Endothelial cell of umbilical vein (primary cell): ENCODE measurements at regions not wholly inside any gene's neighbourhood (a gene's known extent, or its start where the extent isn't known, plus 50 kb on each side); places are given as distances from the start of the nearest gene placed in this dataset.

ENCODE experiments used
- BruUV-seq: library from RNA; stranded (reverse); fragments of 400-500 nt; replicated peaks from 2 replicates; lab custom pipeline; 2021; lab: Mats Ljungman, UMichigan
- CTCF ChIA-PET: fragments of 300-600, 350-600 bp; sonication (Branson Sonifier 250); formaldehyde crosslinking; loops from one replicate; lab custom pipeline; 2021; ENCODE audit warnings: antibody characterized with exemption, inconsistent platforms; lab: Charles Lee
- POLR2A ChIA-PET: fragments of 300-600, 350-600 bp; sonication (Branson Sonifier 250); formaldehyde crosslinking; loops from one replicate; lab custom pipeline; 2021; ENCODE audit warnings: antibody characterized with exemption, inconsistent platforms; lab: Charles Lee
- DNase-seq: peaks from one replicate; pipeline ENCODE4 v3.0.0-alpha.2; 2011; ENCODE audit warnings: low read depth, low spot score
- FAIRE-seq: peaks from 2 replicates; lab custom pipeline; 2011; peaks lifted over from hg19 to GRCh38; lab: Jason Lieb, UNC
- H2AFZ ChIP-seq: 2 replicates; pipeline ENCODE4 v1.6.0; 2012; ENCODE audit warnings: low read depth, low read length, control low read depth, inconsistent platforms
- H3K27ac ChIP-seq: 2 replicates; pipeline ENCODE4 v1.5.1; 2011; ENCODE audit warnings: low read depth, mild to moderate bottlenecking, control low read depth, low read length, moderate library complexity; ENCODE audit not compliant: insufficient read depth
- H3K27me3 ChIP-seq, 2 experiments: 2 replicates each; pipeline versions ENCODE4 v1.6.0 to v1.6.1; 2011; ENCODE audit warnings: low read length in 2 of 2, mixed read lengths in 1 of 2; ENCODE audit not compliant: control insufficient read depth in 2 of 2, insufficient read depth in 2 of 2
- H3K36me3 ChIP-seq, 2 experiments: 2 replicates in 1 of 2; 3 replicates in 1 of 2; pipeline ENCODE4 v1.5.1; 2011; ENCODE audit warnings: low read length in 2 of 2, mild to moderate bottlenecking in 1 of 2, moderate library complexity in 1 of 2; ENCODE audit not compliant: control insufficient read depth in 2 of 2, insufficient read depth in 2 of 2; ENCODE audit errors: extremely low read depth in 1 of 2
- H3K4me1 ChIP-seq: 3 replicates; pipeline ENCODE4 v1.5.1; 2011; ENCODE audit warnings: mild to moderate bottlenecking, low read length; ENCODE audit not compliant: control insufficient read depth, insufficient read depth; ENCODE audit errors: extremely low read depth
- H3K4me2 ChIP-seq: 2 replicates; pipeline ENCODE4 v1.6.1; 2011; ENCODE audit warnings: low read length, control low read depth, mixed read lengths; ENCODE audit not compliant: insufficient read depth
- H3K4me3 ChIP-seq, 3 experiments: fragments of 200-600 bp in 1 of 3; sonication (generic), shearing (Covaris generic) in 1 of 3; replicated peaks in 1 of 3; 2 replicates each; pipeline ENCODE4 v1.5.1; 2011 to 2016; ENCODE audit warnings: control low read depth in 3 of 3, low read length in 3 of 3, mild to moderate bottlenecking in 2 of 3, inconsistent platforms in 1 of 3, low read depth in 1 of 3, moderate library complexity in 1 of 3; ENCODE audit not compliant: insufficient read depth in 1 of 3
- H3K79me2 ChIP-seq: 2 replicates; pipeline ENCODE4 v1.6.0; 2012; ENCODE audit warnings: low read length, inconsistent platforms; ENCODE audit not compliant: control insufficient read depth, insufficient read depth
- H3K9ac ChIP-seq: replicated peaks from 2 replicates; pipeline ENCODE3; 2011; ENCODE audit warnings: low read length, control low read depth; ENCODE audit not compliant: insufficient read depth; ENCODE audit errors: extremely low read depth
- H3K9me1 ChIP-seq: replicated peaks from 3 replicates; pipeline ENCODE4 v1.6.0; 2011; ENCODE audit warnings: mild to moderate bottlenecking, low read length; ENCODE audit not compliant: control insufficient read depth, insufficient read depth; ENCODE audit errors: extremely low read depth
- H3K9me3 ChIP-seq: replicated peaks from 2 replicates; pipeline ENCODE4 v1.5.1; 2012; ENCODE audit warnings: low read length, inconsistent platforms; ENCODE audit not compliant: control insufficient read depth, insufficient read depth
- H4K20me1 ChIP-seq: replicated peaks from 2 replicates; pipeline ENCODE3; 2011; ENCODE audit warnings: mild to moderate bottlenecking, low read length; ENCODE audit not compliant: control insufficient read depth, insufficient read depth; ENCODE audit errors: extremely low read depth
- EZH2 ChIP-seq: IDR thresholded peaks from 2 replicates; pipeline ENCODE4 v1.6.1; 2012; ENCODE audit warnings: borderline replicate concordance, low read depth, mild to moderate bottlenecking, moderate library complexity, low read length, inconsistent platforms; ENCODE audit not compliant: severe bottlenecking
- FOS ChIP-seq: IDR thresholded peaks from 2 replicates; pipeline ENCODE4 v1.6.1; 2011; ENCODE audit warnings: mild to moderate bottlenecking, low read length, moderate library complexity, borderline replicate concordance; ENCODE audit not compliant: insufficient read depth
- GATA2 ChIP-seq: IDR thresholded peaks from 2 replicates; pipeline ENCODE4 v1.7.0; 2011; ENCODE audit warnings: low read depth, mild to moderate bottlenecking, moderate library complexity, mixed read lengths, low read length; ENCODE audit not compliant: insufficient read length, insufficient read depth
- JUN ChIP-seq: IDR thresholded peaks from 2 replicates; pipeline ENCODE4 v1.6.1; 2011; ENCODE audit warnings: borderline replicate concordance, low read depth; ENCODE audit not compliant: insufficient read length, insufficient read depth
- MYC ChIP-seq: IDR thresholded peaks from one replicate; pipeline ENCODE4 v1.6.1; 2011; ENCODE audit warnings: mild to moderate bottlenecking, low read depth, low read length
- POLR2A ChIP-seq: IDR thresholded peaks from 2 replicates; pipeline ENCODE4 v1.6.1; 2012; ENCODE audit warnings: low read depth, mild to moderate bottlenecking, control low read depth, low read length
- POLR2AphosphoS5 ChIP-seq: IDR thresholded peaks from 2 replicates; pipeline ENCODE4 v1.6.1; 2012; ENCODE audit warnings: low read depth, mild to moderate bottlenecking, control low read depth, low read length, moderate library complexity; ENCODE audit not compliant: insufficient read depth
- dilution Hi-C: fragments of 300-500 bp; cut with MboI; formaldehyde crosslinking; loops from one replicate; pipeline ENCODE4 v1.15.0; 2019; ENCODE audit warnings: low sequenced_read_pairs; ENCODE audit not compliant: extremely low pct_ligation_motif_present
- intact Hi-C: fragments of 100-400 bp; cut with micrococcal nuclease; formaldehyde crosslinking; loops from one replicate; pipeline ENCODE4 v1.10.0; 2022
- TF ChIP-seq, protein P1 (sequence below): IDR thresholded peaks from 2 replicates; pipeline ENCODE4 v1.6.1; 2011; ENCODE audit not compliant: insufficient read depth, insufficient read length
- TF ChIP-seq, protein P2 (sequence below), 2 donors: IDR thresholded peaks; 1 replicate in 1 of 2; 2 replicates in 1 of 2; pipeline ENCODE4 v1.5.1; 2011; ENCODE audit warnings: low read length in 2 of 2, mild to moderate bottlenecking in 2 of 2, moderate library complexity in 2 of 2, control low read depth in 1 of 2, inconsistent platforms in 1 of 2, low read depth in 1 of 2; ENCODE audit not compliant: insufficient read depth in 1 of 2; ENCODE audit errors: extremely low read depth in 1 of 2

DNA sequence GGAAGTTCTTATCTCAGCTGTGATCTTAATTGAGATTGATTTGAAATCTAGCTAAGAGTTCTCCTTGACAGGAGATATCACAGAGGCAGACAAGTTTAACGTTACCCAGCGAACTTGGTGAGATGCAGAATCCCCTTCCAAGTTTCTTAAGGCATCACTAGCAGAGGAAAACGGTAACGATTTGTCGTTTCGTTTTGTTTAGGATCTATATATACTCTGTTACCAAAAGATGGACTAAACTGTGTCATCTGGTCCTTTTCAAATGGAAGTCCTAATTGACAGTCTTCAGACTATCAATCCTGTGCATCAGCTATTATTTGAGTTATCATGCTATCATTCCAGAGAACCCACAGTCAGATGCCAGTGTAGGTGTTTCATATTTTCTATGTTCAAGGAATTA, 316.7 kb upstream of the SORCS1 start:
- H3K9me1 ChIP-seq = no peaks in the 10 kb centered on the region
- no peak overlapping the region for H3K27ac ChIP-seq
- no peaks in the 10 kb centered on the region for H3K27me3 ChIP-seq
- H3K4me2 ChIP-seq = no peak overlapping the region
- H3K36me3 ChIP-seq = no peaks in the 10 kb centered on the region
- ChIA-PET CTCF (no interaction called here), POLR2A (no interaction called here)
- dilution Hi-C loops (no loop called here), intact Hi-C loops (no loop called here)
- H3K4me3 ChIP-seq = no peak overlapping the region
- DNase-seq (no peak), FAIRE-seq (no peak)
- no TSS peak for BruUV-seq
- TF ChIP-seq POLR2A = no peak
- TF ChIP-seq, protein P1, sequence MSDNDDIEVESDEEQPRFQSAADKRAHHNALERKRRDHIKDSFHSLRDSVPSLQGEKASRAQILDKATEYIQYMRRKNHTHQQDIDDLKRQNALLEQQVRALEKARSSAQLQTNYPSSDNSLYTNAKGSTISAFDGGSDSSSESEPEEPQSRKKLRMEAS = no peak
- no peak for TF ChIP-seq JUN
- no peak for TF ChIP-seq MYC
- no peak for TF ChIP-seq GATA2
- TF ChIP-seq, protein P2, sequence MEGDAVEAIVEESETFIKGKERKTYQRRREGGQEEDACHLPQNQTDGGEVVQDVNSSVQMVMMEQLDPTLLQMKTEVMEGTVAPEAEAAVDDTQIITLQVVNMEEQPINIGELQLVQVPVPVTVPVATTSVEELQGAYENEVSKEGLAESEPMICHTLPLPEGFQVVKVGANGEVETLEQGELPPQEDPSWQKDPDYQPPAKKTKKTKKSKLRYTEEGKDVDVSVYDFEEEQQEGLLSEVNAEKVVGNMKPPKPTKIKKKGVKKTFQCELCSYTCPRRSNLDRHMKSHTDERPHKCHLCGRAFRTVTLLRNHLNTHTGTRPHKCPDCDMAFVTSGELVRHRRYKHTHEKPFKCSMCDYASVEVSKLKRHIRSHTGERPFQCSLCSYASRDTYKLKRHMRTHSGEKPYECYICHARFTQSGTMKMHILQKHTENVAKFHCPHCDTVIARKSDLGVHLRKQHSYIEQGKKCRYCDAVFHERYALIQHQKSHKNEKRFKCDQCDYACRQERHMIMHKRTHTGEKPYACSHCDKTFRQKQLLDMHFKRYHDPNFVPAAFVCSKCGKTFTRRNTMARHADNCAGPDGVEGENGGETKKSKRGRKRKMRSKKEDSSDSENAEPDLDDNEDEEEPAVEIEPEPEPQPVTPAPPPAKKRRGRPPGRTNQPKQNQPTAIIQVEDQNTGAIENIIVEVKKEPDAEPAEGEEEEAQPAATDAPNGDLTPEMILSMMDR (IDR thresholded peaks at IDR 0.05; ENCODE audit: extremely low read depth in 1 of 2, insufficient read depth in 1 of 2, low read depth in 1 of 2, low read length in 2 of 2) = no peak
- no peak for TF ChIP-seq FOS
- TF ChIP-seq EZH2 = no peak
- no peak for TF ChIP-seq POLR2AphosphoS5
- no peak overlapping the region for H2AFZ ChIP-seq
- H3K4me1 ChIP-seq = no peaks in the 10 kb centered on the region
- peaks cover 4% of the 10 kb centered on the region for H3K9me3 ChIP-seq
- no peaks in the 10 kb centered on the region for H4K20me1 ChIP-seq
- no peak overlapping the region for H3K9ac ChIP-seq
- H3K79me2 ChIP-seq = no peaks in the 10 kb centered on the region
